Muscle layer of colon (tissue), 2 donors: ENCODE measurements at regions not wholly inside any gene's neighbourhood (a gene's known extent, or its start where the extent isn't known, plus 50 kb on each side); places are given as distances from the start of the nearest gene placed in this dataset.

Experiments
- H3K27ac ChIP-seq: one replicate; pipeline ENCODE4 v1.7.0; 2013; ENCODE audit warnings: low read depth, mild to moderate bottlenecking, low read length, moderate library complexity
- H3K27me3 ChIP-seq, 2 donors: one replicate each; pipeline ENCODE4 v1.7.0; 2013; ENCODE audit warnings: low read length in 2 of 2, mild to moderate bottlenecking in 2 of 2; ENCODE audit not compliant: insufficient read depth in 2 of 2, control insufficient read depth in 1 of 2
- H3K36me3 ChIP-seq: one replicate; pipeline ENCODE4 v1.7.0; 2013; ENCODE audit warnings: mild to moderate bottlenecking, low read length; ENCODE audit not compliant: insufficient read depth
- H3K4me1 ChIP-seq: one replicate; pipeline ENCODE4 v1.7.0; 2013; ENCODE audit warnings: mild to moderate bottlenecking, low read length; ENCODE audit not compliant: insufficient read depth
- H3K4me3 ChIP-seq, 2 donors: one replicate each; pipeline ENCODE4 v1.7.0; 2013; ENCODE audit warnings: low read length in 2 of 2, low read depth in 1 of 2, mild to moderate bottlenecking in 1 of 2, moderate library complexity in 1 of 2
- H3K9ac ChIP-seq: one replicate; pipeline ENCODE4 v1.7.0; 2013; ENCODE audit warnings: low read length
- H3K9me3 ChIP-seq: one replicate; pipeline ENCODE4 v1.7.0; 2013; ENCODE audit warnings: mild to moderate bottlenecking, low read length
- donor health status: abdominal sarcoma.
- donor health status: Adenocarcinoma of cecum.

GRCh38 chr14:97031530-97031929 lies 234.3 kb downstream of the VRK1 start:
- Histone ChIP-seq H3K9me3 (peaks cover 6% of the 10 kb centered on the region), H3K9ac (no peak overlapping the region), H3K4me1 (no peaks in the 10 kb centered on the region), H3K4me3 (no peak overlapping the region), H3K27me3 (peaks cover 0 to 23% of the 10 kb centered on the region in 2 donors), H3K36me3 (no peaks in the 10 kb centered on the region), H3K27ac (no peak overlapping the region)

- Histone ChIP-seq H3K4me1 (no peaks in the 10 kb centered on the region), H3K4me3 (no peak overlapping the region), H3K27me3 (peaks cover 0 to 23% of the 10 kb centered on the region in 2 donors), H3K9ac (no peak overlapping the region), H3K9me3 (peaks cover 6% of the 10 kb centered on the region), H3K27ac (no peak overlapping the region), H3K36me3 (no peaks in the 10 kb centered on the region)
Observed at GRCh38 chr14:97033556-97034081, 236.4 kb downstream of the VRK1 start.

GRCh38 chr14:97036086-97036852 lies 239.1 kb downstream of the VRK1 start:
- peaks cover 0 to 23% of the 10 kb centered on the region in 2 donors for H3K27me3 ChIP-seq
- no peak overlapping the region for H3K9ac ChIP-seq
- no peak overlapping the region for H3K27ac ChIP-seq
- H3K4me3 ChIP-seq = no peak overlapping the region
- no peaks in the 10 kb centered on the region for H3K36me3 ChIP-seq
- H3K4me1 ChIP-seq = no peaks in the 10 kb centered on the region
- peaks cover 6% of the 10 kb centered on the region for H3K9me3 ChIP-seq

GRCh38 chr14:97039717-97040363 lies 242.7 kb downstream of the VRK1 start:
- H3K27me3 ChIP-seq = no peaks in the 10 kb centered on the region

GRCh38 chr14:97046967-97047366 lies 249.8 kb downstream of the VRK1 start:
- Histone ChIP-seq H3K36me3 (no peaks in the 10 kb centered on the region), H3K9me3 (no peaks in the 10 kb centered on the region), H3K4me1 (no peaks in the 10 kb centered on the region), H3K27me3 (no peaks in the 10 kb centered on the region), H3K4me3 (no peak overlapping the region), H3K9ac (no peak overlapping the region), H3K27ac (no peak overlapping the region)

More at GRCh38 chr14:97039717-97040363, 242.7 kb downstream of the VRK1 start:
- H3K4me3 ChIP-seq = no peak overlapping the region
- no peaks in the 10 kb centered on the region for H3K36me3 ChIP-seq
- H3K27ac ChIP-seq = no peak overlapping the region
- no peak overlapping the region for H3K9ac ChIP-seq
- H3K9me3 ChIP-seq = no peaks in the 10 kb centered on the region
- H3K4me1 ChIP-seq = no peaks in the 10 kb centered on the region

GRCh38 chr14:97052001-97052400 lies 254.8 kb downstream of the VRK1 start:
- Histone ChIP-seq H3K9ac (no peak overlapping the region), H3K27me3 (no peaks in the 10 kb centered on the region), H3K4me3 (no peak overlapping the region), H3K9me3 (no peaks in the 10 kb centered on the region), H3K27ac (no peak overlapping the region), H3K36me3 (no peaks in the 10 kb centered on the region), H3K4me1 (no peaks in the 10 kb centered on the region)

- Histone ChIP-seq H3K9ac (no peak overlapping the region), H3K4me3 (no peak overlapping the region), H3K36me3 (no peaks in the 10 kb centered on the region), H3K27ac (no peak overlapping the region), H3K27me3 (no peaks in the 10 kb centered on the region), H3K4me1 (no peaks in the 10 kb centered on the region), H3K9me3 (no peaks in the 10 kb centered on the region)
Observed at GRCh38 chr14:97053941-97054340, 256.8 kb downstream of the VRK1 start.

GRCh38 chr14:97055355-97055754 lies 258.2 kb downstream of the VRK1 start:
- Histone ChIP-seq H3K27me3 (no peaks in the 10 kb centered on the region), H3K27ac (no peak overlapping the region), H3K4me1 (no peaks in the 10 kb centered on the region), H3K4me3 (no peak overlapping the region), H3K9me3 (no peaks in the 10 kb centered on the region), H3K9ac (no peak overlapping the region), H3K36me3 (no peaks in the 10 kb centered on the region)

GRCh38 chr14:97056086-97056485 lies 258.9 kb downstream of the VRK1 start:
- no peaks in the 10 kb centered on the region for H3K4me1 ChIP-seq
- no peaks in the 10 kb centered on the region for H3K36me3 ChIP-seq
- H3K9ac ChIP-seq = no peak overlapping the region
- H3K9me3 ChIP-seq = no peaks in the 10 kb centered on the region
- no peak overlapping the region for H3K27ac ChIP-seq
- no peaks in the 10 kb centered on the region for H3K27me3 ChIP-seq
- no peak overlapping the region for H3K4me3 ChIP-seq

GRCh38 chr14:97057238-97058073 lies 260.3 kb downstream of the VRK1 start:
- no peak overlapping the region for H3K27ac ChIP-seq
- H3K36me3 ChIP-seq = no peaks in the 10 kb centered on the region

GRCh38 chr14:97058074-97058467 lies 260.9 kb downstream of the VRK1 start:
- no peak overlapping the region for H3K9ac ChIP-seq
- no peak overlapping the region for H3K4me3 ChIP-seq
- H3K27ac ChIP-seq = no peak overlapping the region
- no peaks in the 10 kb centered on the region for H3K36me3 ChIP-seq
- H3K9me3 ChIP-seq = no peaks in the 10 kb centered on the region
- H3K4me1 ChIP-seq = no peaks in the 10 kb centered on the region
- no peaks in the 10 kb centered on the region for H3K27me3 ChIP-seq

More at GRCh38 chr14:97057238-97058073, 260.3 kb downstream of the VRK1 start:
- Histone ChIP-seq H3K9me3 (no peaks in the 10 kb centered on the region), H3K4me1 (no peaks in the 10 kb centered on the region), H3K4me3 (no peak overlapping the region), H3K27me3 (no peaks in the 10 kb centered on the region), H3K9ac (no peak overlapping the region)
